SJSA1 (cell line): ENCODE measurements at regions not wholly inside any gene's neighbourhood (a gene's known extent, or its start where the extent isn't known, plus 50 kb on each side); places are given as distances from the start of the nearest gene placed in this dataset.
A peak's percentile ranks its signal among the peaks of the same experiment; 100 is the strongest.

Experiments
- DNase-seq, 2 experiments: peaks; one replicate each; pipeline ENCODE4 v3.0.0-alpha.2; 2015 to 2020; ENCODE audit warnings: low spot score in 2 of 2, low read depth in 1 of 2
- H3K27ac ChIP-seq: fragments of 250-450 bp; sonication (Bioruptor Pico); 2 replicates; pipeline ENCODE4 v1.5.1; 2020; ENCODE audit warnings: mild to moderate bottlenecking, moderate library complexity
- H3K27me3 ChIP-seq: fragments of 250-450 bp; sonication (Bioruptor Pico); replicated peaks from 2 replicates; pipeline ENCODE4 v1.5.1; 2020; ENCODE audit warnings: mild to moderate bottlenecking, moderate library complexity
- H3K36me3 ChIP-seq: fragments of 250-450 bp; sonication (Bioruptor Pico); 2 replicates; pipeline ENCODE4 v1.5.1; 2020; ENCODE audit warnings: mild to moderate bottlenecking
- H3K4me1 ChIP-seq: fragments of 250-450 bp; sonication (Bioruptor Pico); replicated peaks from 2 replicates; pipeline ENCODE4 v1.6.1; 2021; ENCODE audit warnings: mild to moderate bottlenecking
- H3K4me3 ChIP-seq: fragments of 250-450 bp; sonication (Bioruptor Pico); 2 replicates; pipeline ENCODE4 v1.5.1; 2020; ENCODE audit warnings: mild to moderate bottlenecking
- H3K9me3 ChIP-seq: fragments of 250-450 bp; sonication (Bioruptor Pico); replicated peaks from 2 replicates; pipeline ENCODE4 v1.5.1; 2020; ENCODE audit warnings: mild to moderate bottlenecking

DNA sequence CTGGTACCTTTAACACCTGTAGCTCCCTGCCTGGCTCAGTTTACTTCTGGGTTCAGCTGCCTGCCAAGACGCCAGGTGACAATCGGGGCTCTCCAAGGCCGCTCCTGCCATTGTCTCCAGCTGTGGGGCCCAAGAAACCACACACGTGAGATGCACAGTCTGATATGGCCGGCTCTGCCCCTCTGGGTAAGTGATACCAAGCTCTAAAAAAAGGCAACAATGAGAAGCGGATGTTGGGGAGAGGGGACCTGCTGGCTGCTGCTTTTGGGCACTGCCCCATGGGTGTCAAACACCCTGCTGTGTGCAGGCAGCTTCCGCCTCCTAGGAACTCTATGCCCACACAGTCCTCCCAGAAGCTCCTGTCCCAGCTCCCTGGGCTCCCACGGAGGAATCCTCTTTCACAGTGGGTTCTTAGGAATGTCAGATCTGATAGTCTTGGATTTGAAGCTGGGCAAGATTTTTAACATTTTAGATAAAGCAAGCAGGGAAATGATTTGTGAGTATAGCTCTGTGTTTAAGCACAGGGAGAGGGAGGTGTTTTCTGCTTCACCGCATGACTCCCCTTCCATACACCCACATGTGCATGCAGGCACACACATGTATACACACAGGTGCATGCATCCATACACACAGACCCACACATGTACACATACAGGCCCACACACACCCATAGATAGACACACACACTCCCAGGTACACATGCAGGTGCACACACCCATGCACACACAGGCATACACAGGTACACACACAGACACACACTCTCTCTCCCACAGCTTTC is 1135.8 kb downstream of the BCL11B start:
- Histone ChIP-seq H3K27me3 (no peaks in the 10 kb centered on the region), H3K36me3 (no peaks in the 10 kb centered on the region), H3K4me1 (no peaks in the 10 kb centered on the region), H3K9me3 (no peaks in the 10 kb centered on the region), H3K27ac (no peak overlapping the region), H3K4me3 (no peak overlapping the region)
- DNase-seq = no peak

DNA sequence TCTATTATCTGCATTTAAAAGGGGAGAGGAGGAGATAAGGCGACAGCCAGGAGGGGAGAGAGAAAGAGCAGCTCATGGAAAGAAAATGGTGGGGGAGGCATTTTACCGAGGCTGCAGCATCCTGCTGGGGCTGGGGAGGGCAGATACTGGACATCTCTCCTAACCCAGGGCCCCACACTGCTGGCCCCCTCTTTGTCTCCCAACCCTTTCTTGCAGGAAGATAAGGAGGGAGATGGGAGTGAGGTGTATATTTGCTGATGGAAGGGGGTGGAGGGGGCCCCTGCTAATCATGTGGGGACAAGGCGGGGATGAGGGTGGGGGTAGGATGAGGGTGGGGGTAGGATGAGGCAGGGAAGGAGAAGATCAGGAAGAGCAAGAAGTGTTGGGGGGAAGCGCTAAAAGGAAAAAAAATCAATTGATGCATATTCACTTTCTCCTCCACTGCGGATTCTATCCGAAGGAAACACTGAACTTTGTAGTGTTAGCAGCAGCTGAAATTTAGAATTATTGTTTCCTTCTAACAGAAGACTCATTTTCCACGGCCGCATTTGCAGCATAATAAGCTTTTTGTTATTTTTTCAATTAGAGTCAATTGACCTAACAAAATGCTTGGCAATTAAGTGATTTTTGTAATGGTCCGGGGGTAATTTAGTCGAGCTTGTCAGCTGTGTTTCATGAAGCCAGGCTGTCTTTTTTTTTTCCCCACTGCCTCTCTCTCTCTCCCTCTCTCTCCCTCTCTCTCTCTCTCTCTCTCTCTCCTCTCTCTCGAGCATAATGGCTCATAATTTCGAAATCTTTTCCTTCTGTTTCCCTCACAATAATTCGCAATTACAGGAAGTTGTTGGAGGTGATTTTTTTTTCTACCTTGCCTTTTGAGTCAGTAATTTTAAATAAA is 1134.6 kb downstream of the BCL11B start:
- Histone ChIP-seq H3K27ac (no peak overlapping the region), H3K27me3 (no peaks in the 10 kb centered on the region), H3K36me3 (no peaks in the 10 kb centered on the region), H3K9me3 (no peaks in the 10 kb centered on the region), H3K4me3 (no peak overlapping the region), H3K4me1 (no peaks in the 10 kb centered on the region)
- no peak for DNase-seq

DNA sequence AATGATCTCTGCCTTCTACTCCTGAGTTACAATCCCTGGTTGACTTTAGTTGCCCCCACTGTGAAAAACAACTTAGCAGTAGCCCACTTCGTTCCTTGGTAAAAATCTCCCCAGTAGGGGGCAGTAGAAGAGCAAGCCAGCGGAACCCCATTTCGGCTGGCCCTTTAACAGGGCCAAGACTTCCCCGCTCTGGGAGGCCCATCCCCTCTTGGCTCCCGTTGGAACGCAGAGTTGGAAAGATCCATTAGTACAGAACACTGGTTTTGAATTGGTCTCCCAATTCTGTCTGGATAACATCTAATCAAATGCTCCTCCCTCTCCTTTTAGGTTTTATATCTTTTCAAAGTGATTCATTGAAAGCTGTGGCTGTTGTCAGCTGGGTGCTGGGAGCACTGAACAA is 1133.3 kb downstream of the BCL11B start:
- Histone ChIP-seq H3K4me3 (no peak overlapping the region), H3K27ac (no peak overlapping the region), H3K4me1 (no peaks in the 10 kb centered on the region), H3K36me3 (no peaks in the 10 kb centered on the region), H3K27me3 (no peaks in the 10 kb centered on the region), H3K9me3 (no peaks in the 10 kb centered on the region)
- DNase-seq = peak in 1 of 2 experiments; percentile 5

DNA sequence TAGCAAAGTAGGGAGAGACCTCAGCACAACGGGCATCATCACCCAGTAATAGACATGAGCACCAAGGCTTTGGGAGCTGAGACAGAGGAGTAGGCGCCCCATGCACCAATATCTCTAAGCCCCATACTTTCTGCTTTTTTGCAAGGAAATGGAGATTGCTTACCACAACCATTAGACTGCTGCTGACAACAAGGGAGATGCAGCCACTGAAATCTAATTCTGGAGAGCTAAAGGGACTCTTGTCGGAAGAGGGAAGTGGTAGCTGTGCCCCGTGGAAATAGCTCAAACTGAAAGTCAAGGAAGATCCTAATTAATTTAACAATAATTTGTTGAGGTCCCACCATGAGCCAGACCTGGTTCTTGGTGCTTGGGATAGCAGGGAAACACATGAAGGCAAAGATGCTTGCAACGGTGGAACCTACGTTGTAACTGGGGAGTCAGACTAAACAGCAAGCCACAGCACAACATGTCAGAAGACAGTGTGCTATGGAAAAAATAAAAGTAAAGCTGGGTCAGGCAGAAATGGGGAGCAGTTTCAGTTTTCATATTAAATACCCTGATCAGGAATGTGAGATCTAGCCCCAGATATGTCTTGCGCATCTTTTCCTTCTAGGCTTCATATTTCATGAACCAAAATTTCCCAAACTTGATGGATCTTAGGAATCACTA is 1131.0 kb downstream of the BCL11B start:
- no peaks in the 10 kb centered on the region for H3K27me3 ChIP-seq
- no peaks in the 10 kb centered on the region for H3K4me1 ChIP-seq
- no peak for DNase-seq
- no peaks in the 10 kb centered on the region for H3K36me3 ChIP-seq
- H3K27ac ChIP-seq = no peak overlapping the region
- no peak overlapping the region for H3K4me3 ChIP-seq
- no peaks in the 10 kb centered on the region for H3K9me3 ChIP-seq

DNA sequence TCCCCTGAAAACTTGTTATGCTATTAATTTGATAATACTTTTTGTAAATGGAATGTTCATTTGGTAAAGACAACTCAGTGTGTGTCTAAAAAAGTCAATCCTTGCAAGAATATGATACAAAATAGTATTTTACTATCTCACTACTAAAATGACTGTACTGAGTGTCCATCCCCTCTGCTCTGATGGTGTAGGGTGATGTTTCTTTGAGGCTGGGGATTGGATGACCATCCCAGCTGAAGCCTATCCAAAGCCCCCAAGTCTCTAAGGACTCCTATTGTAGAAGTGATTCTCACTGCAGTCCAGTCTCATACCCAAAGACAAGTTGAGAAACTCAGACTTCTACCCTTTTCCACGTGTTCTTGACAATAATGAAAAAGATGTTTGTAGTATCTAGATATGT is 1128.4 kb downstream of the BCL11B start:
- DNase-seq = no peak
- no peaks in the 10 kb centered on the region for H3K9me3 ChIP-seq
- no peak overlapping the region for H3K4me3 ChIP-seq
- no peak overlapping the region for H3K27ac ChIP-seq
- H3K27me3 ChIP-seq = no peaks in the 10 kb centered on the region
- no peaks in the 10 kb centered on the region for H3K4me1 ChIP-seq
- no peaks in the 10 kb centered on the region for H3K36me3 ChIP-seq

DNA sequence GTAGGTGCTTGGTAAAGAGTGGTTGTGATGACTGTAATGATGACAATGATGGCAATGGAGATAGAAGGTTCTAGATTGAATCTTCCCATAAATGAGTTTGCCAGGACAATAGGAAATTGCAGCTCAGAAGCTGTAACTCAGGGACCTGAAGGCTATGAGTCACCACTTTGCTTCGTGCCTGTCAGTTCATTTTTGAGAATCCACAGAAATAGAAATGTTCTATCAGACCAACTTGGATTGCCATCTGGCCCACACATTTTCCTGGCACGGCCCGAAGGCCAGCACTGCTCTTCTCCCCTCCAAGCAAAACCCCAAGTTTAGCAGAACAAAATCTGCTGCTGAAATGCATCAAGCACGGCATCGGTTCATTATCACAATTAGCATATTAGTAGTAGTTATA is 1127.0 kb downstream of the BCL11B start:
- Histone ChIP-seq H3K4me3 (no peak overlapping the region), H3K36me3 (no peaks in the 10 kb centered on the region), H3K27me3 (no peaks in the 10 kb centered on the region), H3K27ac (no peak overlapping the region), H3K4me1 (no peaks in the 10 kb centered on the region), H3K9me3 (no peaks in the 10 kb centered on the region)
- DNase-seq = no peak

DNA sequence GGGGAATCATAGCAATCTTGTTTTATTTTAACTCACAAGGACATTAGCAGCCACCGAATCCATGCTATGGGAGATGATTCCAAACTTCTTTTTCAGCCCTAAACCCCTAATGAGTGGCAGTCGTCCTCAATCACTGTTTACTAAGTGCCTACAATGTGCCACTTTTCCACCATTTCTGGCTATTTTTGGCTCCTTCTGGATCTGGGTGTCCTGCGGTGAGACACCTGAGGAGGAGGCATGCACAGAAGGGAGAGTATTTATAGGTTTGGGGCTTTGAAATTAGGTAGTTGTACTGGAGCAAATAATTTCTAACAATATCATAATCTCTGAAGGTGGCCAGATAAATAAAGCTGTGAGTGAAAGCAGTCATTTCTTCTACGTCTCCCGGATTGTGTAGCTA is 1125.6 kb downstream of the BCL11B start:
- H3K27ac ChIP-seq = no peak overlapping the region
- no peaks in the 10 kb centered on the region for H3K36me3 ChIP-seq
- no peak overlapping the region for H3K4me3 ChIP-seq
- no peaks in the 10 kb centered on the region for H3K9me3 ChIP-seq
- no peak for DNase-seq
- H3K27me3 ChIP-seq = no peaks in the 10 kb centered on the region
- no peaks in the 10 kb centered on the region for H3K4me1 ChIP-seq

DNA sequence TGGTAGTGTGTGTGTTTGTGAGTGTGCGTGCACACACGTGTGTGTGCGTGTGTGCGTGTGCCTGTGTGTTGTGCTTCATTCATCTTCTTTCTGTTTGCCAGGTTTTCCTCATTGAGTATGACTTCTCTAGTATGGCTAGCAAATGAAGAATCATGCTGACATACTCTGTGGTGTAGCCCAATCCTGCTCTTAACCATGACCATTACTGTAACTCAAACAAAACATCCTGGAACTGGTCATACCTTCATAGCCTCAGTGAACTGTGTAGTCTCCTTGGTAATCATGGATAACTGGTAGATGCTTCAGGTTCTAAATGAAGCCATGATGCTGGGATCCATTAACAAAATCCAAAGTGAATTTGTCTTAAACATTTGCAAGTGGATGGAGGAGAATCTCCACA is 1117.7 kb downstream of the BCL11B start:
- H3K36me3 ChIP-seq = no peaks in the 10 kb centered on the region
- no peaks in the 10 kb centered on the region for H3K27me3 ChIP-seq
- DNase-seq = no peak
- no peak overlapping the region for H3K4me3 ChIP-seq
- H3K27ac ChIP-seq = no peak overlapping the region
- no peaks in the 10 kb centered on the region for H3K4me1 ChIP-seq
- H3K9me3 ChIP-seq = no peaks in the 10 kb centered on the region

DNA sequence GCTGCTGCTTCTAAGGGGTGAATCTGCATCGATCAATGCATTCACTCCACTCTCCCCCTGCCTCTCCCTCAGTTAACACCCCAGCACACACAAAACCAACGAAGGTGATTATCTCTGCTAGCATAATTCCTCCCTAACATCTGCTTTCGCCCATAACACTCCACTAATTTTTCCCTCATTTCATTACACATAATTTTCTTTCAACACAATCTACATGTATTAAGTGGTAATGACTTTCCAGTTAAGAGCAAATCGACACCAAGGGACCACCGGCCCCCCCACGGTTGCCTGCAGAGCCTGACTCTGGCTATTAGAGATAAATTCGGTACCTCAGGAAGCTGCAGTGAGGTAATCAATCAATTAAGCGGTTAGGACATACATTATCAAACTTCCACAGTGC is 1115.6 kb downstream of the BCL11B start:
- DNase-seq = no peak

DNA sequence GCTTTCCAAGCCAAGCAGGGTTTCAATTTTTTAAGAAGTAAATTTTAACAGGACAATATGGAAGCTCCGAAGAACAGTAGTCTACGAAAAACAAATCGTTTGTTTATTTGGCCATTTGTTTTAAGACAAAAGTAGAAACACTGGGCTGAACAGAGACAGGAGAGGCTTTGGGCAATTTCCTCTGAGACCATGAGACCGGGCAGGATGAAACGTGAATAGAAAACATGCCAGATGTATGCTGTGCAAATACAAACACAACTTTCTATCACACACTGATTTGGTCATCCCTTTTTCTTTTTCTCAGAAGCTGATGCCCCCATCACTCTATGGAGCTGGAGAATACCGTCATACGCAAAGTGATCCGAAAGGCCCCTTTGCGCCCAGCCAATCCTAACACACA is 1111.1 kb downstream of the BCL11B start:
- no peak overlapping the region for H3K4me3 ChIP-seq
- no peaks in the 10 kb centered on the region for H3K4me1 ChIP-seq
- no peaks in the 10 kb centered on the region for H3K9me3 ChIP-seq
- no peaks in the 10 kb centered on the region for H3K27me3 ChIP-seq
- H3K36me3 ChIP-seq = no peaks in the 10 kb centered on the region
- no peak for DNase-seq
- H3K27ac ChIP-seq = no peak overlapping the region

More for the DNA sequence above, 1115.6 kb downstream of the BCL11B start:
- Histone ChIP-seq H3K27me3 (no peaks in the 10 kb centered on the region), H3K9me3 (no peaks in the 10 kb centered on the region), H3K36me3 (no peaks in the 10 kb centered on the region), H3K4me1 (no peaks in the 10 kb centered on the region), H3K27ac (no peak overlapping the region), H3K4me3 (no peak overlapping the region)

DNA sequence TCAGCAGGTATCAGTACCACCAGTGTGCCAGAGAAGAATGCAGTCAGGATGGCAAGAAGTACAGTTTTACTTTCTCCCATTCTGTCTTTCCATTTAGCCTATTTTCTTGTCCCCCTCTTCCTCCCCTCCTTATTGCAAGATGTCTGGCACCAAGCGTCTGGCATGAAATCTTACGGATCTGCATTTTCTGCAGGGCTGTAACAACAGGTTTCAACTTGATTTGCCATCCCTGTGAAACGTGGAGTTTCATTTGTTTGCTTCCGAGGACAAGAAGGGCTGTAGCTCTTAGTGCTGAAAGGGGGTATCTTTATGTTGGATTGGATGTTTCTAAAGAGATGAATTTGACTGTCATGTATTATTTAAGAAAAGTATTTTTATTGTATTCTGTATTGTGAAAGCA is 1110.6 kb downstream of the BCL11B start:
- Histone ChIP-seq H3K36me3 (no peaks in the 10 kb centered on the region), H3K27ac (no peak overlapping the region), H3K9me3 (no peaks in the 10 kb centered on the region), H3K4me1 (no peaks in the 10 kb centered on the region), H3K27me3 (no peaks in the 10 kb centered on the region), H3K4me3 (no peak overlapping the region)
- no peak for DNase-seq

DNA sequence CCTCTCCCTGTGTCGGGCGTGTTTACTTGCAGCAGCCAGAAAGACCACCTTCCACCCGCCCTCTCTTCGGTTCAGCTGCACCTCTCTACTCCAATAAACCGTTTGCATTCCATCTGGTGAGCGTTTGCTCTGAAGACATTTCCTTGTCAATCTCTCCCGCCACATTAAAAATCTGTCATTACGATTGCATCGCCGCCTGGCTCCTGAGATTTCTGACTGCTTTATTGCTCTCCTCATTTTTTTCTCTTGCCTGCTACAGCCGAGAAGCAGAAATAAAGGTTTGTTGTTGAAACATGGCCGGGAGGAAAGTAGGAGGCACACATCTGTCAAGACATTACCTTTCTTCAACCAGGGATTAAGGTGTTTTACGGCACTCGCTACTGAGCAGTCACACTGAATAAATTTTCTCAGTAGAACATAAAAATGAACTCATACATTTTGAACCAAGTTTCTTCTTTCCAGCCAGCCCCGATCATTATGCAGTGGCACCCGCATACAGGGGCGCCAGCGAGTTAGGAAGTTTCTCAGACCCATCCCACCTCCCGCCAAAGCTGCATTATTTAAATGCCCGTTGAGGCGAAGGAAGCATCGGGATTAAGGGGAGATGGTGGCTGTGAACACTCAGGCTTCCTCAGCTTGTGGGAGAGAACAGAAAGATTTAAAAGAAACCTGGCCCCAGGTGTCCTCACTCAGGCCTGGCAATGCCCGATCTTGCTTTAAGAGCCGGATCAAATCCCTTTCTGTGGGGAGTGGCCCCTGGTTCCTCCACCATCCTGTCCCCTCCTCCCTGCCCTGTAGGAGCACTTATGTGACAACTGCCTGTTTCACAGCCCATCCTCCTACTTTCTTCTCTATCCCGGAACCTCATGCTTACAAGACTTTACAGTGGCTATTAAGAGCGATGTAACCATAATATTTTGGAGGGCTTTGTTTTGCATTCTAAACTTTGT is 1108.9 kb downstream of the BCL11B start:
- Histone ChIP-seq H3K27ac (no peak overlapping the region), H3K36me3 (no peaks in the 10 kb centered on the region), H3K9me3 (no peaks in the 10 kb centered on the region), H3K4me3 (no peak overlapping the region), H3K4me1 (no peaks in the 10 kb centered on the region), H3K27me3 (no peaks in the 10 kb centered on the region)
- DNase-seq = no peak

DNA sequence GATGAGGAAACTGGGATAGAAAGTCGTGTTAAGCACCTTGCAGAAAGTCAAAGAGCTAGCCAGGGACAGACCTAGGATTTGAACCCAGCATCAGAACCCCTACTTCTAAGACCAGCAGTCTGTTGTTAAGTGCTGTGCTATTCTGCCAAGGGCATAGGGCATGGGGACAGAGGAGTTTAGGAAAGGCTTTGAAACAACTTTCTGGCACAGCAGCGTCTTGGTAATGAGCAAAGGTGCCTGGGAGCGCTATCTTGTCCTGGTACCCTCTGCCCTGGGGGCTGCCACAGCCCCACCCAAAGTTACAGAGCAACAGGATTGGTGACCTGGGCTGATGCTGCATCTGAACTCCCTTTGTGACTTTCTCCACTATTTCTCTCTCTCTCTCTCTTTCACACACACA is 1108.1 kb downstream of the BCL11B start:
- no peaks in the 10 kb centered on the region for H3K9me3 ChIP-seq
- no peaks in the 10 kb centered on the region for H3K4me1 ChIP-seq
- H3K27me3 ChIP-seq = no peaks in the 10 kb centered on the region
- H3K27ac ChIP-seq = no peak overlapping the region
- H3K36me3 ChIP-seq = no peaks in the 10 kb centered on the region
- H3K4me3 ChIP-seq = no peak overlapping the region
- DNase-seq = no peak
